A673 (cell line): ENCODE measurements at regions not wholly inside any gene's neighbourhood (a gene's known extent, or its start where the extent isn't known, plus 50 kb on each side); places are given as distances from the start of the nearest gene placed in this dataset.

Experiments used
- CTCF ChIP-seq: fragments of 300-800, 200-600 bp; sonication (generic); conservative IDR thresholded peaks from 2 replicates; pipeline ENCODE4 v1.5.1; 2017; ENCODE audit warnings: low read depth, mild to moderate bottlenecking, antibody characterized with exemption, low read length, moderate library complexity, mixed read lengths
- EZH2 ChIP-seq: fragments of 200-600 bp; sonication (generic); IDR thresholded peaks from 2 replicates; pipeline ENCODE4 v1.6.1; 2017; ENCODE audit warnings: borderline replicate concordance, low read depth, mild to moderate bottlenecking, mixed read lengths, antibody characterized with exemption, low read length; ENCODE audit not compliant: poor library complexity, severe bottlenecking

- no peak for TF ChIP-seq CTCF
- TF ChIP-seq EZH2 = no peak
These were observed 103.4 kb downstream of the MRPL14 start for GRCh38 chr6:44023586-44024454.
